ENCODE measurements at regions not wholly inside any gene's neighbourhood (a gene's known extent, or its start where the extent isn't known, plus 50 kb on each side); places are given as distances from the start of the nearest gene placed in this dataset.
A peak's percentile ranks its signal among the peaks of the same experiment; 100 is the strongest.

DNA sequence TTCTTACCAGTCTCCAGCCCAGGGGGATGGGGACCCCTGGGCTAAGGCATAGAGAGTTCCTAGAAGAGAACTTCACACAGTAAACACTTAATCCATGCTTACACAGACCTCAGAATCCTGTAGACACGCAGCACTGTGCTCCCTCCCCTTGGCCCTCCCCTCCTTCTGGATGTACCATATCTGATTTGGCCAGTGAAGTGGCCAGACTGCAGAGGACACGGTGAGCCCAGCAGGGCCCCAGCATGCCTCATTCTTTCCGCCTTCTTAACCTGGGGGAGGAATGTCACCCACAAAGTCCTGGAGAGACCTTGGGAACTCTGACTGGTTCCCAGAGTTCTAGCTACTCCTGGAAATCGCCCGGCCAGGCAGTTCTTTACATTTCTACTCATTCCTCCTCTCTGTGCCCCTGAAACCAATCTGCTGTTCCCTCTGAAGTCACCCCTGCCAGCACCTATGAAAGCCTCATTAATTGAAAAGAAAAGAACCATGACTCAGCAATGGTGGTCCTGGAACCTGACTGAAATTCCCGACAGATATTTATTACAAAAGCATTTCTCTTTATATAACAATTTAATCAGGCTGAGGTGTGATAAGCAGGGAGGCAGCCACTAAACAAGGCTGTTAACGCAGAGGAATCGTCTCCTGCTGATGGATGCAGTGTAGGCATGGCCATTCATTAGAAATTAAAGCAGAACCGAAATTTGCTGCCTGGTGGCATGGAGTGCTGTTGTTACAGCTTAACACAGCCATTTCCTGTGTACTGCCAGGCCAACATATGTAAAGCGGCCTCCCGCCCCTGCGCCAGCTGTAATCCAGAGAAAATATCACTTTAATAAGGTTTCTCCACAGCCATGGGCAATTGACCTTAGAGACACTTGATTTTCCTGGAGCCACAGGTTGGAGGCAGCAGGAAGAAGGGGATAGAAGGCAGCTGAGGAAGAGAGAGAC lies 74.6 kb upstream of the KCND3 start:
- no peak for DNase-seq (ENCODE audit: low read depth)
- TF ChIP-seq, protein P1, sequence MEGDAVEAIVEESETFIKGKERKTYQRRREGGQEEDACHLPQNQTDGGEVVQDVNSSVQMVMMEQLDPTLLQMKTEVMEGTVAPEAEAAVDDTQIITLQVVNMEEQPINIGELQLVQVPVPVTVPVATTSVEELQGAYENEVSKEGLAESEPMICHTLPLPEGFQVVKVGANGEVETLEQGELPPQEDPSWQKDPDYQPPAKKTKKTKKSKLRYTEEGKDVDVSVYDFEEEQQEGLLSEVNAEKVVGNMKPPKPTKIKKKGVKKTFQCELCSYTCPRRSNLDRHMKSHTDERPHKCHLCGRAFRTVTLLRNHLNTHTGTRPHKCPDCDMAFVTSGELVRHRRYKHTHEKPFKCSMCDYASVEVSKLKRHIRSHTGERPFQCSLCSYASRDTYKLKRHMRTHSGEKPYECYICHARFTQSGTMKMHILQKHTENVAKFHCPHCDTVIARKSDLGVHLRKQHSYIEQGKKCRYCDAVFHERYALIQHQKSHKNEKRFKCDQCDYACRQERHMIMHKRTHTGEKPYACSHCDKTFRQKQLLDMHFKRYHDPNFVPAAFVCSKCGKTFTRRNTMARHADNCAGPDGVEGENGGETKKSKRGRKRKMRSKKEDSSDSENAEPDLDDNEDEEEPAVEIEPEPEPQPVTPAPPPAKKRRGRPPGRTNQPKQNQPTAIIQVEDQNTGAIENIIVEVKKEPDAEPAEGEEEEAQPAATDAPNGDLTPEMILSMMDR (conservative IDR thresholded peaks at IDR 0.05; ENCODE audit: low read depth, low read length) = no peak

DNA sequence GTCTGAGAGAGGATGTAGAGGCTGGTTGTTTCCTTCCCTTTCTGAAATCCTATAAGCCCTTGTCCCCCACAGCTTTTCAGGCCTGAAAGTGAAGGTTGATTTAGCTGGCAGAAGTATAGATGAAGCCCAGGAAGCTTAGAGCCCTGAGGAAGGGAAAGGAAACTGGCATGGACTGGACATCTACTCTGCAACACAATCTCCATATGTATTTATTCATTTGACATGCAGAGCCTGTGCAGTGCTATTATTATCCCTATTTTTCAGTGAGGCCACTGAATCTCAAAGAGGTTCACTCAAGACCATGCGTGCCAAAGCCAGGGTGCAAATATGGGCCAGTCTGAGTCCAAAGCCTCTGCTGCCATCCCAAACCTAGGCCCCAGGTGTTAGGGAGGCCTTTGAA lies 78.5 kb upstream of the KCND3 start:
- no peak overlapping the region for H3K4me3 ChIP-seq (ENCODE audit: low read depth, low read length)
- no peak for DNase-seq (ENCODE audit: low read depth)
- TF ChIP-seq, protein P1 (conservative IDR thresholded peaks at IDR 0.05; ENCODE audit: low read depth, low read length) = no peak

More for the DNA sequence above, 74.6 kb upstream of the KCND3 start:
- H3K4me3 ChIP-seq (ENCODE audit: low read depth, low read length) = no peak overlapping the region

DNA sequence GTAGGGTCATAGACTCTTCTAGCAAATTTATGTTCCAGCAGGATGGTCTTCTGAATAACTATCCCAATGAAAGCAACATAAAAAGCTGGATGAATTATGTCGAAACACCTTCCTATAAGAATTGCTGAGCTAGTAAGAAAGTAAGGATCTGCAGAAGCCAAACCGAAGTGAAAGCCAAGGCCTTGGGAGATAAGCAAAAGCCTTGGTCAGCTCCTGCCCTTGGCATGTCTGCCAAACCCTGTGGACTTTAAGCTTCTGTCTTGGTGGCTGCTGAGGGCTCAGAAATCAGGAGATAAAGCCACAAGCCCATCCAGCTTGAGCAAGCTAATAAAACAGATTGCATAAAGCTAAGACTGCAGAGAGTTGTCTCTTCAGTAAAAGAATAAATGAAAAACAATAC lies 81.2 kb upstream of the KCND3 start:
- DNase-seq (ENCODE audit: low read depth) = no peak
- H3K4me3 ChIP-seq (ENCODE audit: low read depth, low read length) = no peak overlapping the region
- TF ChIP-seq, protein P1 (conservative IDR thresholded peaks at IDR 0.05; ENCODE audit: low read depth, low read length) = no peak

DNA sequence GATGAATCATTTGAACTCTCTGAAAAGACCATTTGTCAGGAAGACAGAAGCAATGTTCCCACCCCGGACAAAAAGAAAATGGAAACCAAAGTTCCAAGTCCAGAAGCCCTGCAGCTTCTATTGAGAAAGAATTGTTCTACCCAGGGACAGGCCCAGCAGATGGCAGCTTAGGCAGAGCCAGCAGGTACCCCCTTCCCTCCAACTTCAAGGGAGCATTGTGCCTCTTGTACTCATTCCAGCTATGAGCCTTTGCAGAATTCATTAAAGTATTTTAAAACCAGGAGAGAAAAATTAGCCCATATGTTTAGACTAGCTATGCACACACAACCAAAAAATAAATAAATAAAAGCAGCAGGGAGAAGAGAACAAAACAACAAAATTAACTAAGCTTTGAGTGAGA lies 85.2 kb upstream of the KCND3 start:
- DNase-seq (ENCODE audit: low read depth) = no peak
- TF ChIP-seq, protein P1 (conservative IDR thresholded peaks at IDR 0.05; ENCODE audit: low read depth, low read length) = no peak
- no peak overlapping the region for H3K4me3 ChIP-seq (ENCODE audit: low read depth, low read length)

DNA sequence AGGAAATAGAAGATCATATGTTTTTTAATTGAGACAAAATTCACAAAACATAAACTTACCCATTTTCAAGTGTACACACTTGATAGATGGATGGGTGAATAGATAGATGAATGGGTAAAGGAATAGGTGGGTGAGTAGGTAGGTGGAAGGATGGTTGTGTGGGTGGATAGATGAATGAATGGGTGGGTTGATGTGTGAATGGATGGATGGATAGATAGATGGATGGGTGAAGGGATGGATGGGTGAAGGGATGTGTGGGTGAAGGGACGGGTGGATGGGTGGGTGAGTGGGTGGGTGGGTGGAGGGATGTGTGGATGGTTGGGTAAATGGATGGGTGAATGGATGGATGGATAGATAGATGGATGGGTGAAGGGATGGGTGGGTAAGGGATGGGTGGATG lies 86.1 kb upstream of the KCND3 start:
- TF ChIP-seq, protein P1 (conservative IDR thresholded peaks at IDR 0.05; ENCODE audit: low read depth, low read length) = no peak
- no peak overlapping the region for H3K4me3 ChIP-seq (ENCODE audit: low read depth, low read length)
- no peak for DNase-seq (ENCODE audit: low read depth)

DNA sequence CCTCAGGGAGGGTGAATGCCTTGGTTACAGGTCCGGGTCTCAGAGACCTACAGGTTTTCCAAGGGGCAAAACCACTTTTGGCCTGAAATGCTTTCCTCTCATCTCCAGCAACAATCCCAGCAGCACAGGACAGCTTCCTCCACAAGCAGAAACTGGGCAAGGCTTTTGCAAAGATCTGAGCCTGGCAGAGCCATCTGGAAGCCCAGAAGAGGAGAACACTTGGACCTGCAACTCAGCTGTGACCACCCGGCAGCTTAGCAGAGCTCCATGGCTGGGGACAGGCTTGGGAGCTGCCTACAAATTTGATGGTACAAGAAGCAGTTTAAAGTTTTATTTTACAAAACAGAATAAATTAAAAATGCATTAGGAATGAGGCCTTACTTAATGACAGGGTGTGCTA lies 90.0 kb upstream of the KCND3 start:
- H3K4me3 ChIP-seq (ENCODE audit: low read depth, low read length) = no peak overlapping the region
- no peak for DNase-seq (ENCODE audit: low read depth)
- TF ChIP-seq, protein P1 (conservative IDR thresholded peaks at IDR 0.05; ENCODE audit: low read depth, low read length) = no peak

DNA sequence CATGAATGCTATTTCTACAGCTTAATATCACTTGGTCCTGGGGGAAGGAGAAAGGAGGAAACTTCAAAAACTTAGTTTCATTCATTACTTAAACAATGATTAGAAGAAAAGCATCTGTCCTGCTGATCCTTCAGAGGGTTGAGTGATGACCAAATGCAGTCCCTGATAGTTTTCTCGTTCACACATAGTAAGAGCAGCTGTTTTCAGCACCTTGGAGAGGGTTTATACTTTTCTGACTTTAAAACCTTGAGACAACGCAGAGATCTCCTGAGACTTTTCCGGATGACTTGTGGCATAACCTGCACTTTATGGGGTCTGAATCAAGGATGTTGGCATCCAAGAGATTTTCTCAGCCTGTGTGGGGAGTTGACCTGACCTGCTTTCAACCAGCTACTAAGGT lies 94.0 kb upstream of the KCND3 start:
- DNase-seq (ENCODE audit: low read depth) = peak; percentile 15
- H3K4me3 ChIP-seq (ENCODE audit: low read depth, low read length) = no peak overlapping the region
- TF ChIP-seq, protein P1 (conservative IDR thresholded peaks at IDR 0.05; ENCODE audit: low read depth, low read length) = no peak
